ENCODE measurements at regions not wholly inside any gene's neighbourhood (a gene's known extent, or its start where the extent isn't known, plus 50 kb on each side); places are given as distances from the start of the nearest gene placed in this dataset.

DNA sequence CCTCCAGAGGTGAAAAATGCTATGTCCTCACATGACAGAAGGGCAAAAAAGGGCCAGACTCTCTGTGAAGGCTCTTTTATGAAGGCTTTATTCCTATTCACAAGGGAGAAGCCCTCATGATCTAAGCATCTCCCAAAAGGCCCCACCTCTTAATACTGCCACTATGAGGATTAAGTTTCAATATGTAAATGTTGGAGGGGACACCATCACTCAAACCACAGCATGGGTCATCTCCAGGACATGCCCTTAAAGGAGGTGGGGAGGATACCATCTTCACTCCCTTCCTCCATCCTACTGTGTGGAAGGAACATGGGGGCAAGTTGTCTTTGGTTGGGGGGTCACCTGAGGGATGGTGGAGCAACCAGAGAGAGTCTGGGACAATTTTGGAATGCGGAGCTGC is 170.1 kb downstream of the TRIM33 start:
- H3K9me1 ChIP-seq (ENCODE audit: control insufficient read depth, extremely low read depth, insufficient read depth, low read length), result no peaks in the 10 kb centered on the region
- DNase-seq (ENCODE audit: low read depth, low spot score), result no peak
- no peaks in the 10 kb centered on the region for H3K27me3 ChIP-seq (ENCODE audit: control insufficient read depth, extremely low read depth, insufficient read depth, low read length)
- no peak overlapping the region for H3K4me3 ChIP-seq (ENCODE audit: control insufficient read depth in 2 of 3, extremely low read depth in 1 of 3, insufficient read depth in 2 of 3, low read depth in 1 of 3, low read length in 3 of 3)
- no peaks in the 10 kb centered on the region for H3K79me2 ChIP-seq (ENCODE audit: control insufficient read depth, insufficient read depth, low read length)
- no peak overlapping the region for H3K4me2 ChIP-seq (ENCODE audit: control insufficient read depth, extremely low read depth, insufficient read depth, low read depth, low read length)
- no peak overlapping the region for H3K9ac ChIP-seq (ENCODE audit: control insufficient read depth, extremely low read depth, insufficient read depth, low read length)
- H3K4me1 ChIP-seq (ENCODE audit: control insufficient read depth, extremely low read depth, insufficient read depth, low read length), result peaks cover 7% of the 10 kb centered on the region
- FAIRE-seq, result no peak
- H2AFZ ChIP-seq (ENCODE audit: control insufficient read depth, low read length), result no peak overlapping the region
- H3K27ac ChIP-seq (ENCODE audit: control insufficient read depth, insufficient read depth, low read length), result no peak overlapping the region
- H4K20me1 ChIP-seq (ENCODE audit: control insufficient read depth, extremely low read depth, insufficient read depth, low read length), result no peaks in the 10 kb centered on the region
- no peaks in the 10 kb centered on the region for H3K9me3 ChIP-seq (ENCODE audit: control insufficient read depth, low read depth, low read length)
- no peaks in the 10 kb centered on the region for H3K36me3 ChIP-seq (ENCODE audit: control insufficient read depth in 2 of 2, extremely low read depth in 1 of 2, insufficient read depth in 2 of 2, low read length in 2 of 2)
- TF ChIP-seq CTCF (optimal IDR thresholded peaks at IDR 0.05 in 1 of 3, IDR thresholded peaks at IDR 0.05 in 1 of 3, conservative IDR thresholded peaks at IDR 0.05 in 1 of 3; ENCODE audit: extremely low read depth in 1 of 3, insufficient read depth in 2 of 3, low read length in 3 of 3), result no peak
- dilution Hi-C loops (cut with MboI; ENCODE audit: extremely low pct_ligation_motif_present, low sequenced_read_pairs), result no loop called here

- H3K4me3 ChIP-seq (ENCODE audit: control insufficient read depth in 2 of 3, extremely low read depth in 1 of 3, insufficient read depth in 2 of 3, low read depth in 1 of 3, low read length in 3 of 3), result no peak overlapping the region
- no peaks in the 10 kb centered on the region for H3K36me3 ChIP-seq (ENCODE audit: control insufficient read depth in 2 of 2, extremely low read depth in 1 of 2, insufficient read depth in 2 of 2, low read length in 2 of 2)
- no peaks in the 10 kb centered on the region for H3K9me1 ChIP-seq (ENCODE audit: control insufficient read depth, extremely low read depth, insufficient read depth, low read length)
- H3K27ac ChIP-seq (ENCODE audit: control insufficient read depth, insufficient read depth, low read length), result no peak overlapping the region
- no peaks in the 10 kb centered on the region for H4K20me1 ChIP-seq (ENCODE audit: control insufficient read depth, extremely low read depth, insufficient read depth, low read length)
- no peaks in the 10 kb centered on the region for H3K27me3 ChIP-seq (ENCODE audit: control insufficient read depth, extremely low read depth, insufficient read depth, low read length)
- H2AFZ ChIP-seq (ENCODE audit: control insufficient read depth, low read length), result no peak overlapping the region
- H3K9me3 ChIP-seq (ENCODE audit: control insufficient read depth, low read depth, low read length), result no peaks in the 10 kb centered on the region
- TF ChIP-seq EZH2 (IDR thresholded peaks at IDR 0.05; ENCODE audit: low read length) (no peak), CTCF (optimal IDR thresholded peaks at IDR 0.05 in 1 of 3, IDR thresholded peaks at IDR 0.05 in 1 of 3, conservative IDR thresholded peaks at IDR 0.05 in 1 of 3; ENCODE audit: extremely low read depth in 1 of 3, insufficient read depth in 2 of 3, low read length in 3 of 3) (no peak)
- H3K9ac ChIP-seq (ENCODE audit: control insufficient read depth, extremely low read depth, insufficient read depth, low read length), result no peak overlapping the region
- FAIRE-seq, result no peak
- H3K79me2 ChIP-seq (ENCODE audit: control insufficient read depth, insufficient read depth, low read length), result no peaks in the 10 kb centered on the region
- dilution Hi-C loops (cut with MboI; ENCODE audit: extremely low pct_ligation_motif_present, low sequenced_read_pairs), result no loop called here
- H3K4me1 ChIP-seq (ENCODE audit: control insufficient read depth, extremely low read depth, insufficient read depth, low read length), result peaks cover 7% of the 10 kb centered on the region
- no peak overlapping the region for H3K4me2 ChIP-seq (ENCODE audit: control insufficient read depth, extremely low read depth, insufficient read depth, low read depth, low read length)
- no peak for DNase-seq (ENCODE audit: low read depth, low spot score)
Measured at GRCh38 chr1:114339379-114339778, 171.6 kb downstream of the TRIM33 start.

Measured in keratinocyte (primary cell).